ENCODE measurements at regions not wholly inside any gene's neighbourhood (a gene's known extent, or its start where the extent isn't known, plus 50 kb on each side); places are given as distances from the start of the nearest gene placed in this dataset.

- no peak for TF ChIP-seq CTCF (IDR thresholded peaks at IDR 0.05 in 8 of 11, conservative IDR thresholded peaks at IDR 0.05 in 3 of 11)
- TF ChIP-seq POLR2AphosphoS5 (IDR thresholded peaks at IDR 0.05) = no peak
- TF ChIP-seq POLR2A (IDR thresholded peaks at IDR 0.05) = no peak
These were observed 1109.1 kb downstream of the JRKL start for GRCh38 chr11:97498891-97499290.
